Progenitor cell of endocrine pancreas (in vitro differentiated cells): ENCODE measurements at regions not wholly inside any gene's neighbourhood (a gene's known extent, or its start where the extent isn't known, plus 50 kb on each side); places are given as distances from the start of the nearest gene placed in this dataset.

Experiments
- DNase-seq: peaks from one replicate; pipeline ENCODE4 v3.0.0; 2021; ENCODE audit warnings: low spot score; ENCODE audit not compliant: unreplicated experiment
- H3K27ac Mint-ChIP-seq: 2 replicates; pipeline ENCODE4 v1.8.0; 2021; ENCODE audit warnings: mild to moderate bottlenecking, moderate library complexity, mixed read lengths
- H3K27me3 Mint-ChIP-seq: 2 replicates; pipeline ENCODE4 v1.8.0; 2021; ENCODE audit warnings: mixed read lengths
- H3K36me3 Mint-ChIP-seq: 2 replicates; pipeline ENCODE4 v1.8.0; 2022; ENCODE audit warnings: mixed read lengths; ENCODE audit not compliant: insufficient read depth
- H3K4me1 Mint-ChIP-seq: 2 replicates; pipeline ENCODE4 v1.8.0; 2021; ENCODE audit warnings: low read depth, mixed read lengths
- H3K4me3 Mint-ChIP-seq: 2 replicates; pipeline ENCODE4 v1.8.0; 2021; ENCODE audit warnings: low read depth, mild to moderate bottlenecking, moderate library complexity, mixed read lengths
- H3K9me3 Mint-ChIP-seq: 2 replicates; pipeline ENCODE4 v1.8.0; 2021; ENCODE audit warnings: low read depth, mixed read lengths
- TF ChIP-seq, protein P1 (sequence below): fragments of 200-600 bp; sonication (generic); IDR thresholded peaks from one replicate; pipeline ENCODE4 v1.5.0; 2021; ENCODE audit warnings: antibody characterized with exemption, mild to moderate bottlenecking; ENCODE audit not compliant: unreplicated experiment

DNA sequence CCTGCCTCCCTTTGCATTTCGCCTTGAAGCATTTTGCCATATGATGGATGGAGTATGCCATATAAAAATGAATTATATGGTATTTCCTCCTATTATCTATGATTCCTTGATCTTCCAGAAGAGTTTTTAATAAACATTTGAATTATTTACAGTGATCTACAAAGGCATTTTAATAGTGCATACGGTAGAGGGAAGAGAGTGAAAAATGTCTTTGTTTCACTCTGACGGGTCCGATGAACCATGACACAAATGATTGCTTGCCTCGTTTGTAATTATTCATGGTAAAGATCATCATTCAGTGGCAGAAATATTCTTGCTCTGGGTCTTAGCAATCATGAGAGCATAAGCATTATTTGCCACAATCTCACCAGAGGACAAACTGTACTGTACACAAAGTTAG, 1010.9 kb downstream of the NTRK3 start:
- DNase-seq = no peak
- H3K9me3 Mint-ChIP-seq = peaks cover 2% of the 10 kb centered on the region
- H3K27me3 Mint-ChIP-seq = no peaks in the 10 kb centered on the region
- H3K4me3 Mint-ChIP-seq = no peak overlapping the region
- H3K4me1 Mint-ChIP-seq = no peaks in the 10 kb centered on the region
- no peaks in the 10 kb centered on the region for H3K36me3 Mint-ChIP-seq
- H3K27ac Mint-ChIP-seq = no peak overlapping the region
- TF ChIP-seq, protein P1, sequence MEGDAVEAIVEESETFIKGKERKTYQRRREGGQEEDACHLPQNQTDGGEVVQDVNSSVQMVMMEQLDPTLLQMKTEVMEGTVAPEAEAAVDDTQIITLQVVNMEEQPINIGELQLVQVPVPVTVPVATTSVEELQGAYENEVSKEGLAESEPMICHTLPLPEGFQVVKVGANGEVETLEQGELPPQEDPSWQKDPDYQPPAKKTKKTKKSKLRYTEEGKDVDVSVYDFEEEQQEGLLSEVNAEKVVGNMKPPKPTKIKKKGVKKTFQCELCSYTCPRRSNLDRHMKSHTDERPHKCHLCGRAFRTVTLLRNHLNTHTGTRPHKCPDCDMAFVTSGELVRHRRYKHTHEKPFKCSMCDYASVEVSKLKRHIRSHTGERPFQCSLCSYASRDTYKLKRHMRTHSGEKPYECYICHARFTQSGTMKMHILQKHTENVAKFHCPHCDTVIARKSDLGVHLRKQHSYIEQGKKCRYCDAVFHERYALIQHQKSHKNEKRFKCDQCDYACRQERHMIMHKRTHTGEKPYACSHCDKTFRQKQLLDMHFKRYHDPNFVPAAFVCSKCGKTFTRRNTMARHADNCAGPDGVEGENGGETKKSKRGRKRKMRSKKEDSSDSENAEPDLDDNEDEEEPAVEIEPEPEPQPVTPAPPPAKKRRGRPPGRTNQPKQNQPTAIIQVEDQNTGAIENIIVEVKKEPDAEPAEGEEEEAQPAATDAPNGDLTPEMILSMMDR = no peak

DNA sequence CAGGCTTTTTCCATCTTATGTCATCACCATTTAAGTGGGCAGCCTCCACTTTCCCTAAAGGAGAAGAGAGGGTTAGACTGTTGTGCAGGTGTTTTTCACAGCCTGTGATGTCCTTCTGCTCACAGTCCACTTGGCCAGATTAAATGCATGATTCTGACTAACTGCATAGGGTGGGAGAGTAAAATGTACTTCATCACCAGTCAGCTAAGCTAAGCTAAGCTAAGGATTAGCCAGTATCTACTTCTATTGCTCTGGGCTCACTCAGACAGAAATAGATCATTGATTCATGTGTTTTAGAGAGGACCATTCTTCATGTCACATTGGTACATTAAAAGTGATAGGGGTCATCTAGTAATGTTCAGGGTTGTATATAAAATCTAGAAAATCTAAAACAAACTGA, 1013.1 kb downstream of the NTRK3 start:
- H3K27ac Mint-ChIP-seq = no peak overlapping the region
- no peaks in the 10 kb centered on the region for H3K27me3 Mint-ChIP-seq
- H3K4me3 Mint-ChIP-seq = no peak overlapping the region
- TF ChIP-seq, protein P1 = no peak
- H3K9me3 Mint-ChIP-seq = no peaks in the 10 kb centered on the region
- no peak for DNase-seq
- H3K36me3 Mint-ChIP-seq = no peaks in the 10 kb centered on the region
- H3K4me1 Mint-ChIP-seq = no peaks in the 10 kb centered on the region

DNA sequence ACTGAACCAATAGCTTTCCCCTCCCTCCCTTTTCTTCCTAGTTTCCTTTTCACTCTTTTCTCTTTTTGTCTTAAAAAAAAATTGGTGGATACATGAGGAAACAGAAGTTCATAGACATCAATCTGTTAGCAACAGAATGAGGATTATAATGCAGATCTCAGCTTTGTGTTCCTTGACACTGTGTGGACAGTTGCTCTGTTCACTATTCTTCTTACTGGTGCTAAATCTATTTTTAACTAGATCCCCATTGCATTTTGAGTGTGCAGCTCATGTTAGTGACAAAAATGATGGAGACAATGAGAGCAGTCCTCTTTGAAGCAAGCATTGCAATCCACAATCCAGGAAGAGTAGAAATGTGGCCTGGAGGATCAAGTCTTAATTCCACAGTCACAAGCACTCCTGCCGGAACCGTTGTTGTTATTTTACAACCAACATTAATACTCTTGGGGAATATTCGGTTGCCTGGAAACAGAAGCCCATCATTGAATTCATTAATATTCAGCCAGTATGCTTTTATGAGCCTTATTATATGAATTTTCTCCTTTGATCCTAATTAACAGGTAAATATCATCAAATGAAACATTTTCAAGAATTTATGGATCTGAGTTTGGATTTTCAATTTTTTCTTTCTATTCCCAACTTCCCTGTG, 1016.8 kb downstream of the NTRK3 start:
- no peak for DNase-seq
- TF ChIP-seq, protein P1 = no peak
- Mint-ChIP-seq H3K4me3 (no peak overlapping the region), H3K9me3 (no peaks in the 10 kb centered on the region), H3K36me3 (no peaks in the 10 kb centered on the region), H3K27ac (no peak overlapping the region), H3K27me3 (no peaks in the 10 kb centered on the region), H3K4me1 (no peaks in the 10 kb centered on the region)

DNA sequence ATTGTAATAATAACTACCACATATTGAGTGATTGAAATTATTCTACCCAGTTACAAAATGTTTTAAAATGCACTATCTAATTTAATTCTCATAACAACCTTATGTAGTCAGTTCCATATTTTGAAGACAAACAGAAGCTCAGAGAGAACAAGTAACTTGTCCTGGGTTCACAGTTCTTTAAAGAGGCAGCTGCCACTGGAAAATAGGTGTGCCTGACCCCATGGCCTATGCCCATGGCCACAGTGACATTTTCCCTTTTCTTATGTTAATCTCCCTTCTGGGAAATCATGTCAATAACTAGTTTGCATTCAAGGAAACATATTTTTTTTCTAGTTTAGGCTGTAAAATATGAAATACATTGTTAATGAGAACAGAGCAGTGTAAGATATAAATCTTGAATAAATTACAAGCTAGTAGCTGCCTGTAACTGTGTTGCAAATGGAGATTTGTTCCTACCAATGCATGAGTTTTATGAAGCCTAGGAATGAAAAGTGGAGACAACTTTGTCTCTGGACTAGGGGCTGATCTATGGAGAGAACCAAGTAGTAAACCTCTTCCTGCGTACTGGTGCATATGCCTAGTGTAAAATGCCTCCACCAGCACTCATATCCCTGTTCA, 1018.0 kb downstream of the NTRK3 start:
- Mint-ChIP-seq H3K36me3 (no peaks in the 10 kb centered on the region), H3K27me3 (no peaks in the 10 kb centered on the region), H3K27ac (no peak overlapping the region), H3K4me3 (no peak overlapping the region), H3K9me3 (peaks cover 3% of the 10 kb centered on the region), H3K4me1 (no peaks in the 10 kb centered on the region)
- TF ChIP-seq, protein P1 = no peak
- DNase-seq = no peak

DNA sequence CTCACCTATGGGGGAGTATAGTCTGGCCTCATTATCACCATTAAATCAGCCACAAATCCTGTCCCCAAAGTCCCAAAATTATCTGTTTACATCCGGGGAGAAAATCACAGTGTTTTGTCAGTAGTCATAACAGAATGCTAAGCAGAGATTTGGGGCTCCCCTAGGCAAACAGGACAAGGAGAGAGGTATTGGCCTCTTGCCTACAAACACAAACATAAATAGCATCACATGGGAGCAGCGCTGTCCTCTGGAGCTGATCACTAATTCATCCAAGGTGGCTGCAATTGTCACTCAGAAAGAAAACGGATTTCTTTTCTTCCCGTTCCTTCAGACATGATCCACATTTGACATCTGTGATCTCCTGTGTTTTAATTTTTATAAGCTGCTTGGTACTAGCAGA, 1028.1 kb downstream of the NTRK3 start:
- no peak overlapping the region for H3K4me3 Mint-ChIP-seq
- H3K9me3 Mint-ChIP-seq = peaks cover 10% of the 10 kb centered on the region
- no peak overlapping the region for H3K27ac Mint-ChIP-seq

More for the DNA sequence above, 1028.1 kb downstream of the NTRK3 start:
- H3K27me3 Mint-ChIP-seq = no peaks in the 10 kb centered on the region
- H3K4me1 Mint-ChIP-seq = no peaks in the 10 kb centered on the region
- DNase-seq = no peak
- no peaks in the 10 kb centered on the region for H3K36me3 Mint-ChIP-seq
- TF ChIP-seq, protein P1 = no peak
